ENCODE measurements at regions not wholly inside any gene's neighbourhood (a gene's known extent, or its start where the extent isn't known, plus 50 kb on each side); places are given as distances from the start of the nearest gene placed in this dataset.

DNA sequence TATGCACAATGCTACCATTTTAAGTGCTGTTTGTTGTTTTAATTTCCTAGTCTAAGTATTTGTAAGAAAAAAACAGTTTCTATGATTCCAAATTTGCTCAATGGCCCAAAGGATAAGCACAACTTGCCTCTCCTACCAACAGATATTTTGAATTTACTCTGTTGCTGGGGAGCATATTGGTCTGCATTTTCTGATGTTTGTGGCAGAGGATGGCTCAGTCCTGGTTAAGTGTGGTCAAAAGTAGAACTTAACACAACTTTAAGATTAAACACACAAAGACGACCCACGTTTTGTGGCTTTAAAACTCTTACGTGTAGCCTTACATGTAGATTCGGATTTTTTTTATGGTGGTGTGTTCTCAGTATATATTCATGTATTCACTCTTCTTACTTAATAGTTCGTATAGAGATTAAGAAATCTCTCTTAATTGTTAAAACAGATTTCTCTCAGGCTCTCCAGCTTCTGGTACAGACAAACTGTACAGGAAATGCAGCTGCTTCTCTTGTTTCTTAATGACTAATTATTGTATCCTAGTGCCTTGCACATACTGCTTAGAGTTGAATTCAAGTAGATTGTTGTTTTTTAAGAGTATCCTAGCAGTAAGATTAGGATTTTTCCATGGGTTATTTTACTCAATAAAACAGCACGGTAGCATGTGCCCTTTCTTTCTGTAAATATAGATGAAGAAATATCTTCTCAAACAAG is 86.2 kb downstream of the GPR85 start:
- Histone ChIP-seq H3K36me3 (ENCODE audit: control insufficient read depth in 5 of 5, insufficient read depth in 5 of 5, low read length in 5 of 5) (no peaks in the 10 kb centered on the region), H3K9me3 (ENCODE audit: control insufficient read depth in 5 of 5, low read length in 5 of 5) (no peaks in the 10 kb centered on the region), H3K4me1 (ENCODE audit: control insufficient read depth in 5 of 5, insufficient read depth in 5 of 5, low read length in 5 of 5) (no peaks in the 10 kb centered on the region), H3K27me3 (ENCODE audit: control insufficient read depth in 5 of 5, insufficient read depth in 4 of 5, low read length in 5 of 5) (no peaks in the 10 kb centered on the region), H3K9ac (ENCODE audit: low read length in 5 of 5) (no peak overlapping the region), H3K27ac (ENCODE audit: low read depth, low read length) (no peak overlapping the region), H3K4me3 (ENCODE audit: low read depth in 1 of 5, low read length in 5 of 5) (no peak overlapping the region)

- no peaks in the 10 kb centered on the region for H3K9me3 ChIP-seq (ENCODE audit: control insufficient read depth in 5 of 5, low read length in 5 of 5)
- no peak overlapping the region for H3K27ac ChIP-seq (ENCODE audit: low read depth, low read length)
- no peak overlapping the region for H3K4me3 ChIP-seq (ENCODE audit: low read depth in 1 of 5, low read length in 5 of 5)
- no peaks in the 10 kb centered on the region for H3K4me1 ChIP-seq (ENCODE audit: control insufficient read depth in 5 of 5, insufficient read depth in 5 of 5, low read length in 5 of 5)
- H3K36me3 ChIP-seq (ENCODE audit: control insufficient read depth in 5 of 5, insufficient read depth in 5 of 5, low read length in 5 of 5) = no peaks in the 10 kb centered on the region
- no peak overlapping the region for H3K9ac ChIP-seq (ENCODE audit: low read length in 5 of 5)
- H3K27me3 ChIP-seq (ENCODE audit: control insufficient read depth in 5 of 5, insufficient read depth in 4 of 5, low read length in 5 of 5) = no peaks in the 10 kb centered on the region
Observed at GRCh38 chr7:112997831-112998230, 88.8 kb downstream of the GPR85 start.

DNA sequence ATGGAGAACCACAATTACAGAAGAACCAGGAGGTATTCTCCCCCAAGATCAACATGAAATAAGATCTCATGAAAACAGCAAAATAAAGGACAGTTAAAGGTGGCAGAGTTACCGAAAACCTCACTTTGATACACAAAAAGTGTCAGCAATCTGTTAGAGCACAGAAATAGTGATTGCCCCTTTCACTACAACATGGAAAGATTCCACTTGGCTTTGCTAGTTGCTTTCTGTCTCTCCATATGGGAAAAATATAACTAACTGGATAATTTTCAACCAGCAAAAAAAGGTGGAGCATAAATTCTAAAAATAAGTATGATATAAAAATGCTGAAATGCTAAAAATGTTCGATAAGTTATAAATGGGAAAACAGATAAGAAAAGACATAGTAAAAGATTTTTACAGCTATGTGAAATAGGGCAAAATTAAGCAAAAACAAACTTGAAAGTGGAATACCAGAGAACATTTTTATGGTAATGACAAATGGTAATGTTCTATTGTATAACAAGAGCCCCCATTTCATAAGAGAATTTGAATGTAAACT is 90.2 kb downstream of the GPR85 start:
- H3K27me3 ChIP-seq (ENCODE audit: control insufficient read depth in 5 of 5, insufficient read depth in 4 of 5, low read length in 5 of 5) = peaks cover 0 to 2% (median 0%) of the 10 kb centered on the region in 5 donors
- H3K27ac ChIP-seq (ENCODE audit: low read depth, low read length) = no peak overlapping the region
- H3K36me3 ChIP-seq (ENCODE audit: control insufficient read depth in 5 of 5, insufficient read depth in 5 of 5, low read length in 5 of 5) = no peaks in the 10 kb centered on the region
- H3K9me3 ChIP-seq (ENCODE audit: control insufficient read depth in 5 of 5, low read length in 5 of 5) = no peaks in the 10 kb centered on the region
- H3K4me3 ChIP-seq (ENCODE audit: low read depth in 1 of 5, low read length in 5 of 5) = no peak overlapping the region
- no peaks in the 10 kb centered on the region for H3K4me1 ChIP-seq (ENCODE audit: control insufficient read depth in 5 of 5, insufficient read depth in 5 of 5, low read length in 5 of 5)
- H3K9ac ChIP-seq (ENCODE audit: low read length in 5 of 5) = no peak overlapping the region

- H3K27me3 ChIP-seq (ENCODE audit: control insufficient read depth in 5 of 5, insufficient read depth in 4 of 5, low read length in 5 of 5) = peaks cover 0 to 2% (median 0%) of the 10 kb centered on the region in 5 donors
- H3K9me3 ChIP-seq (ENCODE audit: control insufficient read depth in 5 of 5, low read length in 5 of 5) = no peaks in the 10 kb centered on the region
- H3K4me1 ChIP-seq (ENCODE audit: control insufficient read depth in 5 of 5, insufficient read depth in 5 of 5, low read length in 5 of 5) = no peaks in the 10 kb centered on the region
- H3K4me3 ChIP-seq (ENCODE audit: low read depth in 1 of 5, low read length in 5 of 5) = no peak overlapping the region
- no peaks in the 10 kb centered on the region for H3K36me3 ChIP-seq (ENCODE audit: control insufficient read depth in 5 of 5, insufficient read depth in 5 of 5, low read length in 5 of 5)
- no peak overlapping the region for H3K27ac ChIP-seq (ENCODE audit: low read depth, low read length)
- H3K9ac ChIP-seq (ENCODE audit: low read length in 5 of 5) = no peak overlapping the region
Observed at GRCh38 chr7:112995059-112995824, 91.4 kb downstream of the GPR85 start.

- Histone ChIP-seq H3K4me1 (ENCODE audit: control insufficient read depth in 5 of 5, insufficient read depth in 5 of 5, low read length in 5 of 5) (no peaks in the 10 kb centered on the region), H3K36me3 (ENCODE audit: control insufficient read depth in 5 of 5, insufficient read depth in 5 of 5, low read length in 5 of 5) (no peaks in the 10 kb centered on the region), H3K9me3 (ENCODE audit: control insufficient read depth in 5 of 5, low read length in 5 of 5) (no peaks in the 10 kb centered on the region), H3K9ac (ENCODE audit: low read length in 5 of 5) (no peak overlapping the region), H3K27me3 (ENCODE audit: control insufficient read depth in 5 of 5, insufficient read depth in 4 of 5, low read length in 5 of 5) (peaks cover 0 to 2% (median 0%) of the 10 kb centered on the region in 5 donors), H3K4me3 (ENCODE audit: low read depth in 1 of 5, low read length in 5 of 5) (no peak overlapping the region), H3K27ac (ENCODE audit: low read depth, low read length) (no peak overlapping the region)
Observed at GRCh38 chr7:112994656-112995055, 92.0 kb downstream of the GPR85 start.

GRCh38 chr7:112990624-112991023 is 96.0 kb downstream of the GPR85 start:
- no peaks in the 10 kb centered on the region for H3K4me1 ChIP-seq (ENCODE audit: control insufficient read depth in 5 of 5, insufficient read depth in 5 of 5, low read length in 5 of 5)
- H3K4me3 ChIP-seq (ENCODE audit: low read depth in 1 of 5, low read length in 5 of 5) = no peak overlapping the region
- H3K9ac ChIP-seq (ENCODE audit: low read length in 5 of 5) = no peak overlapping the region
- no peak overlapping the region for H3K27ac ChIP-seq (ENCODE audit: low read depth, low read length)
- H3K27me3 ChIP-seq (ENCODE audit: control insufficient read depth in 5 of 5, insufficient read depth in 4 of 5, low read length in 5 of 5) = peaks cover 0 to 2% (median 0%) of the 10 kb centered on the region in 5 donors
- H3K36me3 ChIP-seq (ENCODE audit: control insufficient read depth in 5 of 5, insufficient read depth in 5 of 5, low read length in 5 of 5) = no peaks in the 10 kb centered on the region
- no peaks in the 10 kb centered on the region for H3K9me3 ChIP-seq (ENCODE audit: control insufficient read depth in 5 of 5, low read length in 5 of 5)

DNA sequence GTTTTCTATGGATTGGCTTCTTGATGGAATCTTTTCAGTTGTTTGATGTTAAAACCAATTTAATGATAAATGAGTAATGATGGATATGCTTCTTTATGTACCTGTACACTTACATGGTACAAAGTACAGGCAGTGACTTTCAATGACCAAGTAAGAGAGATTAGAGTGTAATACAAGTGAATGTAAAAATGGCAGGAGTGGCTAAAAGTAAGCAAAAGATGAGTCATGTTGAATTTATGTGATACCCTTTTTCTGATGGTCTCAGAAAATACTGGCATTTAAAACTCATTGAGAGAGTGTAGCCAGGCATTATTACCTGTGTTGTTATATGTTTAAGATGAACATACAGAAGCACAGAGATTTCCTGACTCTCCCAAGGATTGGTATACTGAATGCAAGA is 97.1 kb downstream of the GPR85 start:
- Histone ChIP-seq H3K9ac (ENCODE audit: low read length in 5 of 5) (no peak overlapping the region), H3K4me3 (ENCODE audit: low read depth in 1 of 5, low read length in 5 of 5) (no peak overlapping the region), H3K9me3 (ENCODE audit: control insufficient read depth in 5 of 5, low read length in 5 of 5) (no peaks in the 10 kb centered on the region), H3K27me3 (ENCODE audit: control insufficient read depth in 5 of 5, insufficient read depth in 4 of 5, low read length in 5 of 5) (peaks cover 0 to 2% (median 0%) of the 10 kb centered on the region in 5 donors), H3K4me1 (ENCODE audit: control insufficient read depth in 5 of 5, insufficient read depth in 5 of 5, low read length in 5 of 5) (no peaks in the 10 kb centered on the region), H3K27ac (ENCODE audit: low read depth, low read length) (no peak overlapping the region), H3K36me3 (ENCODE audit: control insufficient read depth in 5 of 5, insufficient read depth in 5 of 5, low read length in 5 of 5) (no peaks in the 10 kb centered on the region)

DNA sequence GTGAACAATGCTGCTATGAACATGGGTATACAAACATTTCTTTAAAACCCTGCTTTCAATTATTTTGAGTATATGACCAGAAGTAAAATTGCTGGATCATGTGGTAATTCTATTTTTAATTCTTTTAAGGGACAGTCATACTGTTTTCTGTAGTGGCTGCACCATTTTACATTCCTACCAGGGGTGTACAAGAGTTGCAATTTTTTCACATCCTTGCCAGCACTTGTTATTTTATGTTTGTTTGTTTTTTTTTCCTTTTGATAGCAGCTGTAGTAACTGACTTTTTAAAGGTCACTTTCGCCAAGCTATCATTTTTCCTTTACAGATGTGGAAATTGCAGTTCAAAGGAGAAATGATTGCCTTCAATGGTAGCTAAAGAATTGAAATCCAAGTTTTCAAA is 99.5 kb downstream of the GPR85 start:
- Histone ChIP-seq H3K36me3 (ENCODE audit: control insufficient read depth in 5 of 5, insufficient read depth in 5 of 5, low read length in 5 of 5) (no peaks in the 10 kb centered on the region), H3K27ac (ENCODE audit: low read depth, low read length) (no peak overlapping the region), H3K4me3 (ENCODE audit: low read depth in 1 of 5, low read length in 5 of 5) (no peak overlapping the region), H3K27me3 (ENCODE audit: control insufficient read depth in 5 of 5, insufficient read depth in 4 of 5, low read length in 5 of 5) (peaks cover 0 to 2% (median 0%) of the 10 kb centered on the region in 5 donors), H3K4me1 (ENCODE audit: control insufficient read depth in 5 of 5, insufficient read depth in 5 of 5, low read length in 5 of 5) (no peaks in the 10 kb centered on the region), H3K9ac (ENCODE audit: low read length in 5 of 5) (no peak overlapping the region), H3K9me3 (ENCODE audit: control insufficient read depth in 5 of 5, low read length in 5 of 5) (no peaks in the 10 kb centered on the region)

DNA sequence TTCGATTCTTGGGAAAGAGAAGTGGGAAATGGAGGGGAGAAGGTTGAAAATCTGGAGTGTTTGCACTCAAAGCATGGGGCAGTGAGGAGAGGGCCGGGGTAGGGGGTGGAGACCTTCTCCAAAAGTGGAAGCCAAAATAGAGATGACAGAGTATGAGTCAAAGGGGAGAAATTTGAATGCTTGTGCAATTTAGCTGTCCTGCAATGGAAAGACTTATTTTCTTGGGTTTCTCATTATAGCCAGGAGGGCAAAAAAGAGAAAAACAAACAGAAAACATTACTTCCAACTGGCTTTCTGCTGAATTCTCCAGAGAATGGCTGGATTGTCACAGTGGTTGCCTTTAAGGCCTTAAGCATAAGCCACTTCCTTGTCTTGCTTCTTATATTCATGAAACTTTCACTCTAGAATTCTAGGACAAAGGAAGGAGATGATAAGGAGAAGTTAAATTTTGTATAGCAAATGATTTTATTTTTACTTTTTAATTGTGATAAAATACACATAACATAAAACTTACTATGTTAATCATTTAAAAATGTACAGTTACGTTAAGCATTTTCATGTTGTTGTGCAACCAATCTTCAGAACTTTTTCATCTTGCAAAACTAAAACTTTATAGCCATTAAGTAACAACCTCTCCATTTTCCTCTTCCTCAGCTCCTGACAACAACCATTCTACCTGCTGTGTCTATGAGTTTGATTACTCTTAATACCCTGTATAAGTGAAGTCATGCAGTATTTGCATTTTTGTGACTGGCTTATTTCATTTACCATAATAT is 100.2 kb downstream of the GPR85 start:
- H3K36me3 ChIP-seq (ENCODE audit: control insufficient read depth in 5 of 5, insufficient read depth in 5 of 5, low read length in 5 of 5) = no peaks in the 10 kb centered on the region
- H3K27ac ChIP-seq (ENCODE audit: low read depth, low read length) = no peak overlapping the region
- H3K4me3 ChIP-seq (ENCODE audit: low read depth in 1 of 5, low read length in 5 of 5) = no peak overlapping the region
- H3K9me3 ChIP-seq (ENCODE audit: control insufficient read depth in 5 of 5, low read length in 5 of 5) = no peaks in the 10 kb centered on the region
- no peaks in the 10 kb centered on the region for H3K4me1 ChIP-seq (ENCODE audit: control insufficient read depth in 5 of 5, insufficient read depth in 5 of 5, low read length in 5 of 5)
- no peak overlapping the region for H3K9ac ChIP-seq (ENCODE audit: low read length in 5 of 5)
- H3K27me3 ChIP-seq (ENCODE audit: control insufficient read depth in 5 of 5, insufficient read depth in 4 of 5, low read length in 5 of 5) = no peaks in the 10 kb centered on the region
